ENCODE measurements at regions not wholly inside any gene's neighbourhood (a gene's known extent, or its start where the extent isn't known, plus 50 kb on each side); places are given as distances from the start of the nearest gene placed in this dataset.

GRCh38 chr1:55803429-55803828 lies 588.3 kb upstream of the USP24 start:
- TF ChIP-seq, protein P1, sequence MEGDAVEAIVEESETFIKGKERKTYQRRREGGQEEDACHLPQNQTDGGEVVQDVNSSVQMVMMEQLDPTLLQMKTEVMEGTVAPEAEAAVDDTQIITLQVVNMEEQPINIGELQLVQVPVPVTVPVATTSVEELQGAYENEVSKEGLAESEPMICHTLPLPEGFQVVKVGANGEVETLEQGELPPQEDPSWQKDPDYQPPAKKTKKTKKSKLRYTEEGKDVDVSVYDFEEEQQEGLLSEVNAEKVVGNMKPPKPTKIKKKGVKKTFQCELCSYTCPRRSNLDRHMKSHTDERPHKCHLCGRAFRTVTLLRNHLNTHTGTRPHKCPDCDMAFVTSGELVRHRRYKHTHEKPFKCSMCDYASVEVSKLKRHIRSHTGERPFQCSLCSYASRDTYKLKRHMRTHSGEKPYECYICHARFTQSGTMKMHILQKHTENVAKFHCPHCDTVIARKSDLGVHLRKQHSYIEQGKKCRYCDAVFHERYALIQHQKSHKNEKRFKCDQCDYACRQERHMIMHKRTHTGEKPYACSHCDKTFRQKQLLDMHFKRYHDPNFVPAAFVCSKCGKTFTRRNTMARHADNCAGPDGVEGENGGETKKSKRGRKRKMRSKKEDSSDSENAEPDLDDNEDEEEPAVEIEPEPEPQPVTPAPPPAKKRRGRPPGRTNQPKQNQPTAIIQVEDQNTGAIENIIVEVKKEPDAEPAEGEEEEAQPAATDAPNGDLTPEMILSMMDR (IDR thresholded peaks at IDR 0.05) = no peak
- TF ChIP-seq POLR2A (IDR thresholded peaks at IDR 0.05) = no peak
